IMR-90 (cell line): ENCODE measurements at regions not wholly inside any gene's neighbourhood (a gene's known extent, or its start where the extent isn't known, plus 50 kb on each side); places are given as distances from the start of the nearest gene placed in this dataset.

ENCODE experiments used
- ATAC-seq: fragments of 200-7000 bp; cut with Tn5 transposase; 2 replicates; pipeline ENCODE4 v1.9.1; 2020; ENCODE audit warnings: low read depth, mild to moderate bottlenecking, moderate library complexity
- BruUV-seq: library from RNA; stranded (reverse); fragments of 400-500 nt; replicated peaks from 2 replicates; lab custom pipeline; 2021; lab: Mats Ljungman, UMichigan
- CTCF ChIA-PET: fragments of 300-600 bp; formaldehyde crosslinking; extraction: SDS; loops from one replicate; lab custom pipeline; 2021; ENCODE audit warnings: antibody characterized with exemption; lab: Yijun Ruan, JAX
- POLR2A ChIA-PET: fragments of 300-600 bp; sonication (Branson Sonifier 250); formaldehyde crosslinking; loops from one replicate; lab custom pipeline; 2022; ENCODE audit warnings: antibody characterized with exemption; ENCODE audit not compliant: unreplicated experiment; lab: Charles Lee
- DNase-seq: peaks from one replicate; pipeline ENCODE4 v3.0.0; 2013
- H2AFZ ChIP-seq: replicated peaks from 2 replicates; pipeline ENCODE3; 2013; ENCODE audit warnings: low read length, mild to moderate bottlenecking; ENCODE audit not compliant: poor library complexity
- H2AK5ac ChIP-seq: 2 replicates; pipeline ENCODE4 v1.6.1; 2013; ENCODE audit warnings: low read depth, low read length, inconsistent platforms
- H2AK9ac ChIP-seq: replicated peaks from 2 replicates; pipeline ENCODE3; 2013; ENCODE audit warnings: mild to moderate bottlenecking, low read depth, low read length, moderate library complexity; ENCODE audit not compliant: poor library complexity
- H2BK120ac ChIP-seq: 2 replicates; pipeline ENCODE4 v1.6.1; 2013; ENCODE audit warnings: low read depth, low read length, inconsistent platforms
- H2BK15ac ChIP-seq: 3 replicates; pipeline ENCODE4 v1.6.1; 2013; ENCODE audit warnings: low read depth, low read length, inconsistent platforms
- H2BK20ac ChIP-seq: 2 replicates; pipeline ENCODE4 v1.6.1; 2013; ENCODE audit warnings: low read depth, mild to moderate bottlenecking, inconsistent platforms, low read length, moderate library complexity
- H2BK5ac ChIP-seq: 2 replicates; pipeline ENCODE4 v1.6.1; 2013; ENCODE audit warnings: mild to moderate bottlenecking, low read depth, low read length, inconsistent platforms; ENCODE audit not compliant: poor library complexity, severe bottlenecking
- H3K14ac ChIP-seq: replicated peaks from 2 replicates; pipeline ENCODE4 v1.6.1; 2013; ENCODE audit warnings: low read depth, low read length, inconsistent platforms
- H3K18ac ChIP-seq: 2 replicates; pipeline ENCODE4 v1.6.1; 2013; ENCODE audit warnings: low read depth, low read length, control low read depth
- H3K23ac ChIP-seq: 2 replicates; pipeline ENCODE4 v1.6.1; 2013; ENCODE audit warnings: low read depth, low read length, inconsistent platforms
- H3K27ac ChIP-seq: 2 replicates; pipeline ENCODE4 v1.5.1; 2013; ENCODE audit warnings: mild to moderate bottlenecking, control low read depth, low read length; ENCODE audit not compliant: insufficient read depth
- H3K27me3 ChIP-seq: 2 replicates; pipeline ENCODE4 v1.6.1; 2013; ENCODE audit warnings: low read length; ENCODE audit not compliant: control insufficient read depth, insufficient read depth
- H3K36me3 ChIP-seq: 2 replicates; pipeline ENCODE4 v1.6.1; 2013; ENCODE audit warnings: low read length, mixed read lengths; ENCODE audit not compliant: control insufficient read depth, insufficient read depth
- H3K4ac ChIP-seq: 2 replicates; pipeline ENCODE4 v1.6.1; 2013; ENCODE audit warnings: low read depth, low read length, inconsistent platforms
- H3K4me1 ChIP-seq: 2 replicates; pipeline ENCODE4 v1.6.1; 2013; ENCODE audit warnings: low read length, mixed read lengths; ENCODE audit not compliant: control insufficient read depth, insufficient read depth
- H3K4me2 ChIP-seq: 2 replicates; pipeline ENCODE4 v1.6.1; 2013; ENCODE audit warnings: low read depth, mild to moderate bottlenecking, control low read depth, low read length, moderate library complexity
- H3K4me3 ChIP-seq: 2 replicates; pipeline ENCODE4 v1.5.1; 2013; ENCODE audit warnings: low read depth, mild to moderate bottlenecking, control low read depth, low read length, moderate library complexity; ENCODE audit not compliant: insufficient read depth
- H3K56ac ChIP-seq: 2 replicates; pipeline ENCODE4 v1.6.1; 2013; ENCODE audit warnings: low read length, inconsistent platforms; ENCODE audit not compliant: insufficient read depth; ENCODE audit errors: extremely low read depth
- H3K79me1 ChIP-seq, 2 experiments: 2 replicates each; pipeline ENCODE4 v1.6.1; 2013; ENCODE audit warnings: low read length in 2 of 2, inconsistent platforms in 1 of 2, low read depth in 1 of 2
- H3K9ac ChIP-seq: 2 replicates; pipeline ENCODE4 v1.6.1; 2013; ENCODE audit warnings: low read depth, low read length, control low read depth
- H3K9me1 ChIP-seq: 2 replicates; pipeline ENCODE4 v1.6.1; 2013; ENCODE audit warnings: low read length, inconsistent platforms; ENCODE audit not compliant: insufficient read depth
- H3K9me3 ChIP-seq: 2 replicates; pipeline ENCODE4 v1.6.1; 2013; ENCODE audit warnings: low read length; ENCODE audit not compliant: control insufficient read depth, insufficient read depth
- H4K20me1 ChIP-seq: 2 replicates; pipeline ENCODE4 v1.6.1; 2013; ENCODE audit warnings: low read length, inconsistent platforms; ENCODE audit not compliant: insufficient read depth
- H4K5ac ChIP-seq: 2 replicates; pipeline ENCODE4 v1.6.1; 2013; ENCODE audit warnings: mild to moderate bottlenecking, low read depth, low read length, control low read depth
- H4K8ac ChIP-seq, 2 experiments: 2 replicates each; pipeline ENCODE4 v1.6.1; 2013; ENCODE audit warnings: low read depth in 2 of 2, low read length in 2 of 2, control low read depth in 1 of 2, inconsistent platforms in 1 of 2
- H4K91ac ChIP-seq: 2 replicates; pipeline ENCODE4 v1.6.1; 2013; ENCODE audit warnings: low read depth, low read length, inconsistent platforms; ENCODE audit not compliant: insufficient read depth
- BHLHE40 ChIP-seq: fragments of 150-350 bp; IDR thresholded peaks from 2 replicates; pipeline ENCODE4 v1.6.1; 2016; ENCODE audit warnings: mild to moderate bottlenecking, low read depth, low read length
- CEBPB ChIP-seq: IDR thresholded peaks from 2 replicates; pipeline ENCODE4 v1.6.1; 2012; ENCODE audit warnings: low read depth, low read length, improper control_type of control experiment
- CHD1 ChIP-seq: IDR thresholded peaks from 2 replicates; pipeline ENCODE4 v1.6.1; 2012; ENCODE audit warnings: low read depth, low read length, improper control_type of control experiment
- FOS ChIP-seq: fragments of 150-350 bp; IDR thresholded peaks from 2 replicates; pipeline ENCODE4 v1.6.1; 2016; ENCODE audit warnings: low read depth, low read length
- MAFK ChIP-seq: IDR thresholded peaks from 2 replicates; pipeline ENCODE4 v1.6.1; 2012; ENCODE audit warnings: low read depth, low read length, improper control_type of control experiment
- MAZ ChIP-seq: IDR thresholded peaks from 2 replicates; pipeline ENCODE4 v1.6.1; 2012; ENCODE audit warnings: low read depth, mild to moderate bottlenecking, low read length, improper control_type of control experiment, moderate library complexity, borderline replicate concordance
- MXI1 ChIP-seq: IDR thresholded peaks from 2 replicates; pipeline ENCODE4 v1.6.1; 2012; ENCODE audit warnings: low read depth, mild to moderate bottlenecking, low read length, moderate library complexity, borderline replicate concordance
- NFE2L2 ChIP-seq: fragments of 150-350 bp; IDR thresholded peaks from 2 replicates; pipeline ENCODE4 v1.6.1; 2016; ENCODE audit warnings: low read depth, mild to moderate bottlenecking, low read length
- POLR2A ChIP-seq: IDR thresholded peaks from 2 replicates; pipeline ENCODE4 v1.6.1; 2012; ENCODE audit warnings: mild to moderate bottlenecking, low read depth, low read length
- RAD21 ChIP-seq: IDR thresholded peaks from 2 replicates; pipeline ENCODE4 v1.6.1; 2012; ENCODE audit warnings: low read length, improper control_type of control experiment
- RCOR1 ChIP-seq: IDR thresholded peaks from 2 replicates; pipeline ENCODE4 v1.6.1; 2012; ENCODE audit warnings: mild to moderate bottlenecking, low read length, improper control_type of control experiment; ENCODE audit not compliant: insufficient replicate concordance
- RFX5 ChIP-seq: IDR thresholded peaks from 2 replicates; pipeline ENCODE4 v1.8.0; 2012; ENCODE audit warnings: low read depth, mild to moderate bottlenecking, low read length, moderate library complexity
- SMC3 ChIP-seq: fragments of 150-350 bp; IDR thresholded peaks from 2 replicates; pipeline ENCODE4 v1.6.1; 2016; ENCODE audit warnings: low read depth, mild to moderate bottlenecking, antibody characterized with exemption, low read length, moderate library complexity
- whole genome bisulfite sequencing, 2 experiments: methylation state at CpG; one replicate each; pipeline versions ENCODE4 v1.1.5 to v1.1.7; 2013; ENCODE audit warnings: missing lambda C conversion rate in 2 of 2; ENCODE audit not compliant: insufficient read length in 1 of 2; ENCODE audit errors: extremely low coverage in 2 of 2; 5-methylcytosine and 5-hydroxymethylcytosine counted together
- dilution Hi-C: fragments of 300-500 bp; cut with HindIII; formaldehyde crosslinking; loops from one replicate; pipeline ENCODE4 v1.14.3; 2018; ENCODE audit warnings: low sequenced_read_pairs; ENCODE audit not compliant: unreplicated experiment
- in situ Hi-C: fragments of 300-500 bp; cut with MboI; formaldehyde crosslinking; loops from 3 replicates; pipeline ENCODE4 v1.14.3; 2019; ENCODE audit warnings: low sequenced_read_pairs, inconsistent platforms, mixed read lengths
- intact Hi-C: fragments of 100-400 bp; cut with micrococcal nuclease; formaldehyde crosslinking; loops from 2 replicates; pipeline ENCODE4 v1.10.0; 2022
- TF ChIP-seq, protein P1 (sequence below): conservative IDR thresholded peaks from 2 replicates; pipeline ENCODE4 v1.5.1; 2012; ENCODE audit warnings: mild to moderate bottlenecking, low read depth, low read length, improper control_type of control experiment
- TF ChIP-seq, protein P2 (sequence below): fragments of 150-350 bp; IDR thresholded peaks from 2 replicates; pipeline ENCODE4 v1.6.1; 2016; ENCODE audit warnings: low read depth, mild to moderate bottlenecking, low read length, moderate library complexity, borderline replicate concordance
- TF ChIP-seq, protein P3 (sequence below): fragments of 150-350 bp; IDR thresholded peaks from 2 replicates; pipeline ENCODE4 v1.6.1; 2017; ENCODE audit warnings: mild to moderate bottlenecking, antibody characterized with exemption, low read length, low read depth

DNA sequence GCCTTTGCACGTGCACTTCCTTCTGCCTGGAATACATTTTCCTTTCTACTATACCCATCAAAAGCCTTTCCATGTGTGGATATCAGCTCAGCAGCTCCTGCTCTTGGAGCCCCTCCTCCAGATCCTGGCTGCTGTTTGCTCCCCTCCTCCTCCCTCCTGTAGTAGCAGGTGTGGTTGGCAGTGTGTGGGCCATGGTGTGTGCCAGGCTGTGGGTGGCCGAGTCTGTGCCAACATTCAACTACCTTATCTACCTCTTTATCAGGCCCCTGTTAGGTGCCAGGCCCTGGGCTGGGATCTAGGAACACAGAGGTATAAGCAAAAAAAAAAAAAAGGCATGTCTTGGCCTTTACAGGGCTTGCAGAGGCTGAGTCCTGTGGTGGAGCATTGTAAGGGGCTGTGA is 180.6 kb upstream of the JUN start:
- intact Hi-C loops (no loop called here), in situ Hi-C loops (no loop called here), dilution Hi-C loops (no loop called here)
- Histone ChIP-seq H2AK5ac (no peak overlapping the region), H2BK120ac (no peak overlapping the region), H3K4ac (no peak overlapping the region), H3K9me3 (no peaks in the 10 kb centered on the region), H3K79me1 (no peaks in the 10 kb centered on the region), H3K27me3 (no peaks in the 10 kb centered on the region), H3K4me3 (no peak overlapping the region), H2BK20ac (no peak overlapping the region), H3K36me3 (no peaks in the 10 kb centered on the region), H3K14ac (no peak overlapping the region), H4K91ac (no peak overlapping the region), H2AK9ac (no peak overlapping the region), H4K20me1 (no peaks in the 10 kb centered on the region), H3K56ac (no peak overlapping the region), H2AFZ (no peak overlapping the region), H3K4me2 (no peak overlapping the region), H2BK5ac (no peak overlapping the region), H3K23ac (no peak overlapping the region), H3K4me1 (peaks cover 4% of the 10 kb centered on the region; the same call in 1 of the 2 replicates), H3K18ac (no peak overlapping the region), H4K8ac (no peak overlapping the region), H3K9ac (no peak overlapping the region), H3K27ac (no peak overlapping the region), H3K9me1 (no peaks in the 10 kb centered on the region), H2BK15ac (no peak overlapping the region), H4K5ac (no peak overlapping the region)
- 100% methylated on average over 1 of the region's 2 CpGs; no CpG with 5 or more reads in 1 of the 2 experiments for WGBS, 2 experiments
- no TSS peak for BruUV-seq
- TF ChIP-seq, protein P1, sequence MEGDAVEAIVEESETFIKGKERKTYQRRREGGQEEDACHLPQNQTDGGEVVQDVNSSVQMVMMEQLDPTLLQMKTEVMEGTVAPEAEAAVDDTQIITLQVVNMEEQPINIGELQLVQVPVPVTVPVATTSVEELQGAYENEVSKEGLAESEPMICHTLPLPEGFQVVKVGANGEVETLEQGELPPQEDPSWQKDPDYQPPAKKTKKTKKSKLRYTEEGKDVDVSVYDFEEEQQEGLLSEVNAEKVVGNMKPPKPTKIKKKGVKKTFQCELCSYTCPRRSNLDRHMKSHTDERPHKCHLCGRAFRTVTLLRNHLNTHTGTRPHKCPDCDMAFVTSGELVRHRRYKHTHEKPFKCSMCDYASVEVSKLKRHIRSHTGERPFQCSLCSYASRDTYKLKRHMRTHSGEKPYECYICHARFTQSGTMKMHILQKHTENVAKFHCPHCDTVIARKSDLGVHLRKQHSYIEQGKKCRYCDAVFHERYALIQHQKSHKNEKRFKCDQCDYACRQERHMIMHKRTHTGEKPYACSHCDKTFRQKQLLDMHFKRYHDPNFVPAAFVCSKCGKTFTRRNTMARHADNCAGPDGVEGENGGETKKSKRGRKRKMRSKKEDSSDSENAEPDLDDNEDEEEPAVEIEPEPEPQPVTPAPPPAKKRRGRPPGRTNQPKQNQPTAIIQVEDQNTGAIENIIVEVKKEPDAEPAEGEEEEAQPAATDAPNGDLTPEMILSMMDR: no peak
- TF ChIP-seq, protein P2, sequence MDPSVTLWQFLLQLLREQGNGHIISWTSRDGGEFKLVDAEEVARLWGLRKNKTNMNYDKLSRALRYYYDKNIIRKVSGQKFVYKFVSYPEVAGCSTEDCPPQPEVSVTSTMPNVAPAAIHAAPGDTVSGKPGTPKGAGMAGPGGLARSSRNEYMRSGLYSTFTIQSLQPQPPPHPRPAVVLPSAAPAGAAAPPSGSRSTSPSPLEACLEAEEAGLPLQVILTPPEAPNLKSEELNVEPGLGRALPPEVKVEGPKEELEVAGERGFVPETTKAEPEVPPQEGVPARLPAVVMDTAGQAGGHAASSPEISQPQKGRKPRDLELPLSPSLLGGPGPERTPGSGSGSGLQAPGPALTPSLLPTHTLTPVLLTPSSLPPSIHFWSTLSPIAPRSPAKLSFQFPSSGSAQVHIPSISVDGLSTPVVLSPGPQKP: no peak
- TF ChIP-seq RAD21 (no peak), MXI1 (no peak), NFE2L2 (no peak), SMC3 (no peak), MAZ (no peak), RFX5 (no peak), CHD1 (no peak), FOS (no peak), CEBPB (no peak), POLR2A (no peak), BHLHE40 (no peak), MAFK (no peak), RCOR1 (no peak)
- TF ChIP-seq, protein P3, sequence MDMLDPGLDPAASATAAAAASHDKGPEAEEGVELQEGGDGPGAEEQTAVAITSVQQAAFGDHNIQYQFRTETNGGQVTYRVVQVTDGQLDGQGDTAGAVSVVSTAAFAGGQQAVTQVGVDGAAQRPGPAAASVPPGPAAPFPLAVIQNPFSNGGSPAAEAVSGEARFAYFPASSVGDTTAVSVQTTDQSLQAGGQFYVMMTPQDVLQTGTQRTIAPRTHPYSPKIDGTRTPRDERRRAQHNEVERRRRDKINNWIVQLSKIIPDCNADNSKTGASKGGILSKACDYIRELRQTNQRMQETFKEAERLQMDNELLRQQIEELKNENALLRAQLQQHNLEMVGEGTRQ: no peak
- ChIA-PET CTCF (no interaction called here), POLR2A (no interaction called here)
- ATAC-seq (no peak), DNase-seq (no peak)
